ENCODE measurements at regions not wholly inside any gene's neighbourhood (a gene's known extent, or its start where the extent isn't known, plus 50 kb on each side); places are given as distances from the start of the nearest gene placed in this dataset.
"Not testable (repeated sequence)": the region's sequence is repeated elsewhere in the genome, so short reads cannot be mapped to it uniquely, and the experiment has no call there.

DNA sequence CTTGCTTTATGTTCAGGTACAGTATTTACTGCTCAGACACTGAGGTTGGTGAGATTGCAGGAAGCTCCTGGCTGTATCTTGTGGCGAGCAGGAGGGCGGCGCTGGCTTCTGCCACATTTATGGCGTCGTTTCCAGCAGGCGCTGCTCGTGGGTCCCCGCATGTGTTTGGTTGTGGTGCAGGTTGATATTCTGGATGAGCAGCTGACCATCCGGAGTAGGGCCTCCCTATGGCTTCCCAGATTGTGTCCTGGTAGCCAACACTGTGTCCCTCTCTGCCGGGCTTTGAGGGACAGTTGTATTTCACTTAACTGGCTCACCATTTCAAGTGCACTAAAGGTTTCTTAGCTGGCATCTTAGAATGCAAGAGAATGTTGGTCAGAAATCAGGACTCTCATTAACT is 386.5 kb upstream of the TPM1 start:
- TF ChIP-seq, protein P1, sequence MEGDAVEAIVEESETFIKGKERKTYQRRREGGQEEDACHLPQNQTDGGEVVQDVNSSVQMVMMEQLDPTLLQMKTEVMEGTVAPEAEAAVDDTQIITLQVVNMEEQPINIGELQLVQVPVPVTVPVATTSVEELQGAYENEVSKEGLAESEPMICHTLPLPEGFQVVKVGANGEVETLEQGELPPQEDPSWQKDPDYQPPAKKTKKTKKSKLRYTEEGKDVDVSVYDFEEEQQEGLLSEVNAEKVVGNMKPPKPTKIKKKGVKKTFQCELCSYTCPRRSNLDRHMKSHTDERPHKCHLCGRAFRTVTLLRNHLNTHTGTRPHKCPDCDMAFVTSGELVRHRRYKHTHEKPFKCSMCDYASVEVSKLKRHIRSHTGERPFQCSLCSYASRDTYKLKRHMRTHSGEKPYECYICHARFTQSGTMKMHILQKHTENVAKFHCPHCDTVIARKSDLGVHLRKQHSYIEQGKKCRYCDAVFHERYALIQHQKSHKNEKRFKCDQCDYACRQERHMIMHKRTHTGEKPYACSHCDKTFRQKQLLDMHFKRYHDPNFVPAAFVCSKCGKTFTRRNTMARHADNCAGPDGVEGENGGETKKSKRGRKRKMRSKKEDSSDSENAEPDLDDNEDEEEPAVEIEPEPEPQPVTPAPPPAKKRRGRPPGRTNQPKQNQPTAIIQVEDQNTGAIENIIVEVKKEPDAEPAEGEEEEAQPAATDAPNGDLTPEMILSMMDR (IDR thresholded peaks at IDR 0.05; ENCODE audit: unreplicated experiment): no peak
- BruUV-seq (replicated peaks): no TSS peak
- no peaks in the 10 kb centered on the region for H3K36me3 Mint-ChIP-seq (ENCODE audit: insufficient read depth, unreplicated experiment)
- H3K9me3 Mint-ChIP-seq (ENCODE audit: low read depth, unreplicated experiment): no peaks in the 10 kb centered on the region
- H3K4me3 Mint-ChIP-seq (ENCODE audit: low read depth, unreplicated experiment): no peak overlapping the region
- intact Hi-C loops (cut with micrococcal nuclease; ENCODE audit: unreplicated experiment): loop anchor here (10.0 kb wide), 1 partner anchor 59 kb away; no protein-coding TSS in a partner anchor
- CTCF ChIA-PET: interaction anchor here (0.6 kb wide), 1 partner anchor 1139 kb away, joined by 3 read pairs; no protein-coding TSS in a partner anchor
- H3K4me1 Mint-ChIP-seq (ENCODE audit: low read depth, unreplicated experiment): no peaks in the 10 kb centered on the region
- H3K27ac Mint-ChIP-seq (ENCODE audit: unreplicated experiment): no peak overlapping the region
- no peaks in the 10 kb centered on the region for H3K27me3 Mint-ChIP-seq (ENCODE audit: unreplicated experiment)
- DNase-seq: no peak

DNA sequence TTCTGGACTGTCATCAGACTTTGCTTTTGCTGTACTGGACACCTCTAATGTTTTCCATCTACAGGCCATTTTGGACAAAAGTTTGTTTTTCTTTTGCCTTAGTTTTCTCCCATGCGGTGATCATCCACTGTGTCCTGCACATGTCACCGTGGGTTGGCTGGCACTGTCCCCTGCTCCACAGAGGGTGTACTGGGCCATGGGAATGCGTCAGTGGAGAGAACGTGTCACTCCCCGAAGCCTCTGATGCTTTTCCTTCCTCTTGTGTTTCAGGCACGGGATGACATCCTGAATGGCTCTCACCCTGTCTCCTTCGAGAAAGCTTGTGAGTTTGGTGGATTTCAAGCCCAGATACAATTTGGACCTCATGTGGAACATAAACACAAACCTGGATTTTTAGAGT is 385.0 kb upstream of the TPM1 start:
- CTCF ChIA-PET: interaction anchor here (0.7 kb wide), 1 partner anchor 316 kb away, joined by 3 read pairs; no protein-coding TSS in a partner anchor
- H3K4me3 Mint-ChIP-seq (ENCODE audit: low read depth, unreplicated experiment); H3K36me3 Mint-ChIP-seq (ENCODE audit: insufficient read depth, unreplicated experiment); H3K9me3 Mint-ChIP-seq (ENCODE audit: low read depth, unreplicated experiment); H3K27ac Mint-ChIP-seq (ENCODE audit: unreplicated experiment); DNase-seq; BruUV-seq (replicated peaks); H3K4me1 Mint-ChIP-seq (ENCODE audit: low read depth, unreplicated experiment); H3K27me3 Mint-ChIP-seq (ENCODE audit: unreplicated experiment): not testable (repeated sequence)
- intact Hi-C loops (cut with micrococcal nuclease; ENCODE audit: unreplicated experiment): loop anchor here (1.0 to 10.0 kb wide), 2 partner anchors 27 to 57 kb away; no protein-coding TSS in a partner anchor

DNA sequence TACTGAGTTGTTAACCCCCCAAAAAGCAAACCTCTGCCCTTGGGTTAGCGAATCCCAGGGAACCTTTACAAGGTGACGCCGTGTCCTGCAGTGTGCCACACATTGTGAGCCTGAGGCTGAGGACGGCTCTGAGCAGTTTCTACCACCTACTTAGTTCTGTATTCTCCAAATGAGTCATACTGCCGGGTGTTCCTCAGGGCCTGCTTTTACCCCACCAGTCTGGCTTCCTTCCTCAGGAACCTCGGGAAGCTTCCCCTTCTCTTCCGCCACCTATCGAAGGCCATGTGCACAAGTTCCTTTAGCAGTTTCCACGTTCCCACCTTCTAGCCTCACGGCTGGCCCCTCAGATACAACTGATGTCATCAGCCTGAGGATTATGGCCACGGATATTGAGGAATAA is 384.0 kb upstream of the TPM1 start:
- no peak for DNase-seq
- Mint-ChIP-seq H3K4me1 (ENCODE audit: low read depth, unreplicated experiment) (no peaks in the 10 kb centered on the region), H3K4me3 (ENCODE audit: low read depth, unreplicated experiment) (no peak overlapping the region), H3K27ac (ENCODE audit: unreplicated experiment) (no peak overlapping the region), H3K9me3 (ENCODE audit: low read depth, unreplicated experiment) (no peaks in the 10 kb centered on the region), H3K27me3 (ENCODE audit: unreplicated experiment) (no peaks in the 10 kb centered on the region), H3K36me3 (ENCODE audit: insufficient read depth, unreplicated experiment) (no peaks in the 10 kb centered on the region)
- intact Hi-C loops (cut with micrococcal nuclease; ENCODE audit: unreplicated experiment): loop anchor here (10.0 kb wide), 1 partner anchor 56 kb away; no protein-coding TSS in a partner anchor
- BruUV-seq (replicated peaks): no TSS peak
- TF ChIP-seq, protein P1 (IDR thresholded peaks at IDR 0.05; ENCODE audit: unreplicated experiment): no peak
- CTCF ChIA-PET: no interaction called here

DNA sequence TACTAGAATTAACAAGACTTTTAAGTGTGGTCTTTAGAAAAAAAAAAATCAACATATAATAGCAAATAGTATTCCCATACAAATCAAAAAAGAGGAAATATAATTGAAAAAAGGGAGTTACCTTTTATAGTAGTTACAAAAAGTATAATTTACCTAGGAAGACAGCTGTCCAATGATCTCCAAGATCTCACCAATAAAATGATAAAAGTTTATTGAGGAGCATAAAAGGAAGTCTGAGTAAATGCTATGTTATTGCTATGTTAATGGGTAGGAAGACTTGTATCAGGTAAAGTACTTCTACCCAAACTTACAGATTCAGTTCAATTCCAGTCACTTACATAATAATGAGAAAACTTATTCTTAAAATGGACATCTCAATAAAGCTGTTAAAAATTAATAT is 379.0 kb upstream of the TPM1 start:
- DNase-seq: no peak
- no peaks in the 10 kb centered on the region for H3K36me3 Mint-ChIP-seq (ENCODE audit: insufficient read depth, unreplicated experiment)
- TF ChIP-seq, protein P1 (IDR thresholded peaks at IDR 0.05; ENCODE audit: unreplicated experiment): no peak
- CTCF ChIA-PET: no interaction called here
- BruUV-seq (replicated peaks): no TSS peak
- H3K4me1 Mint-ChIP-seq (ENCODE audit: low read depth, unreplicated experiment): no peaks in the 10 kb centered on the region
- H3K27me3 Mint-ChIP-seq (ENCODE audit: unreplicated experiment): no peaks in the 10 kb centered on the region
- H3K9me3 Mint-ChIP-seq (ENCODE audit: low read depth, unreplicated experiment): no peaks in the 10 kb centered on the region
- intact Hi-C loops (cut with micrococcal nuclease; ENCODE audit: unreplicated experiment): no loop called here
- H3K4me3 Mint-ChIP-seq (ENCODE audit: low read depth, unreplicated experiment): no peak overlapping the region
- H3K27ac Mint-ChIP-seq (ENCODE audit: unreplicated experiment): no peak overlapping the region

DNA sequence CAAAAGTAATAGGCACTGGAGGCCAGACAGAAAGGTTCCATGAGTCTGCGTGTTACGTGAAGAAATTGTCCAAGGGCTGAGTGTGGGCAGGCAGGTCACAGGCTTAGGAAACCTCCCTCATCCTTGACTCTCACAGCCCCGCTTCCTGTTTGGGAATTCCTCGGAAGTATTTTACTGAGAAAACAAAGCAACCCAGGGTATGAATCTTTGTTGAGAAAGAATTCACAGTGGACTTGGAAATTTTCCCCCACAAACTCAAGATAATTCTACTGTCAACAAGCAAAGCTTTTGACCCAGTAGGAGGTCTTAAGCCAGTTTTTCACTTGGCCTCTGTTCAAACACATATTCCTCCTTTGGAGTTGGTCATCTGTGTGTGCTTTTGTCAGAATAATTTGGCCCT is 377.1 kb upstream of the TPM1 start:
- no peaks in the 10 kb centered on the region for H3K36me3 Mint-ChIP-seq (ENCODE audit: insufficient read depth, unreplicated experiment)
- no TSS peak for BruUV-seq (replicated peaks)
- no peak for DNase-seq
- H3K9me3 Mint-ChIP-seq (ENCODE audit: low read depth, unreplicated experiment): peaks cover under 1% of the 10 kb centered on the region
- TF ChIP-seq, protein P1 (IDR thresholded peaks at IDR 0.05; ENCODE audit: unreplicated experiment): no peak
- H3K27ac Mint-ChIP-seq (ENCODE audit: unreplicated experiment): no peak overlapping the region
- no peaks in the 10 kb centered on the region for H3K4me1 Mint-ChIP-seq (ENCODE audit: low read depth, unreplicated experiment)
- H3K4me3 Mint-ChIP-seq (ENCODE audit: low read depth, unreplicated experiment): no peak overlapping the region
- H3K27me3 Mint-ChIP-seq (ENCODE audit: unreplicated experiment): no peaks in the 10 kb centered on the region
- intact Hi-C loops (cut with micrococcal nuclease; ENCODE audit: unreplicated experiment): no loop called here
- CTCF ChIA-PET: no interaction called here

Data from Calu3 (cell line).